HG03460 (cell line): ENCODE measurements at regions not wholly inside any gene's neighbourhood (a gene's known extent, or its start where the extent isn't known, plus 50 kb on each side); places are given as distances from the start of the nearest gene placed in this dataset.

Experiments used
- ATAC-seq: cut with Tn5 transposase; IDR thresholded peaks from one replicate; pipeline ENCODE4 v1.9.1; 2021; ENCODE audit not compliant: unreplicated experiment

GRCh38 chr11:70622091-70622490 is 223.8 kb downstream of the CTTN start:
- no peak for ATAC-seq

- no peak for ATAC-seq
Measured at GRCh38 chr11:70623906-70624597, 225.7 kb downstream of the CTTN start.

- no peak for ATAC-seq
Measured at GRCh38 chr11:70624598-70624993, 226.3 kb downstream of the CTTN start.

GRCh38 chr11:70625051-70625450 is 226.7 kb downstream of the CTTN start:
- no peak for ATAC-seq

GRCh38 chr11:70625582-70626518 is 227.5 kb downstream of the CTTN start:
- no peak for ATAC-seq

- ATAC-seq = no peak
Measured at GRCh38 chr11:70627219-70627618, 228.9 kb downstream of the CTTN start.

GRCh38 chr11:70628176-70628854 is 230.0 kb downstream of the CTTN start:
- ATAC-seq = no peak

GRCh38 chr11:70628855-70629844 is 230.8 kb downstream of the CTTN start:
- ATAC-seq = no peak

- no peak for ATAC-seq
Measured at GRCh38 chr11:70630068-70630467, 231.7 kb downstream of the CTTN start.

GRCh38 chr11:70630816-70631623 is 232.7 kb downstream of the CTTN start:
- no peak for ATAC-seq

- ATAC-seq = no peak
Measured at GRCh38 chr11:70631624-70632047, 233.3 kb downstream of the CTTN start.

GRCh38 chr11:70633610-70634009 is 235.3 kb downstream of the CTTN start:
- ATAC-seq = no peak

- no peak for ATAC-seq
Measured at GRCh38 chr11:70636659-70637058, 238.3 kb downstream of the CTTN start.

- no peak for ATAC-seq
Measured at GRCh38 chr11:70637186-70637800, 239.0 kb downstream of the CTTN start.

GRCh38 chr11:70637949-70638583 is 239.7 kb downstream of the CTTN start:
- ATAC-seq = no peak

GRCh38 chr11:70640408-70640807 is 242.1 kb downstream of the CTTN start:
- ATAC-seq = no peak

GRCh38 chr11:70641369-70641768 is 243.0 kb downstream of the CTTN start:
- ATAC-seq = no peak

- ATAC-seq = no peak
Measured at GRCh38 chr11:70642266-70642665, 243.9 kb downstream of the CTTN start.

GRCh38 chr11:70643642-70644041 is 245.3 kb downstream of the CTTN start:
- no peak for ATAC-seq
